A549 (cell line): ENCODE measurements at regions not wholly inside any gene's neighbourhood (a gene's known extent, or its start where the extent isn't known, plus 50 kb on each side); places are given as distances from the start of the nearest gene placed in this dataset.

ENCODE experiments used
- CHD2 ChIP-seq: fragments of 150-350 bp; IDR thresholded peaks from 2 replicates; pipeline ENCODE4 v1.6.1; 2014; ENCODE audit warnings: low read length; ENCODE audit not compliant: partially characterized antibody
- EP300 ChIP-seq, 2 experiments: fragments of >200 bp; sonication (Bioruptor Twin); formaldehyde crosslinking; IDR thresholded peaks; 2 replicates in 1 of 2; 3 replicates in 1 of 2; pipeline ENCODE4 v1.6.1; 2016 to 2017
- MYC ChIP-seq: IDR thresholded peaks from 2 replicates; pipeline ENCODE4 v1.6.1; 2012; ENCODE audit warnings: mild to moderate bottlenecking, inconsistent platforms, low read length, improper control_type of control experiment, borderline replicate concordance
- POLR2A ChIP-seq: IDR thresholded peaks from 2 replicates; pipeline ENCODE4 v1.6.1; 2012; ENCODE audit warnings: mild to moderate bottlenecking, low read length
- RAD21 ChIP-seq, 2 experiments: fragments of >200 bp in 1 of 2; sonication (Bioruptor Twin) in 1 of 2; formaldehyde crosslinking in 1 of 2; IDR thresholded peaks in 1 of 2; conservative IDR thresholded peaks in 1 of 2; 2 replicates in 1 of 2; 3 replicates in 1 of 2; pipeline ENCODE4 v1.6.1; 2012 to 2018; ENCODE audit warnings: inconsistent platforms in 1 of 2
- RARB ChIP-seq: fragments of 250-450 bp; sonication (Bioruptor Pico); IDR thresholded peaks from 2 replicates; pipeline ENCODE4 v1.8.0; 2021; ENCODE audit warnings: mild to moderate bottlenecking, moderate library complexity
- RFX5 ChIP-seq: fragments of 450-650 bp; IDR thresholded peaks from 2 replicates; pipeline ENCODE4 v1.7.1; 2014; ENCODE audit warnings: antibody characterized with exemption, mild to moderate bottlenecking, moderate library complexity
- SMC3 ChIP-seq: fragments of >200 bp; sonication (Bioruptor Twin); formaldehyde crosslinking; IDR thresholded peaks from 3 replicates; pipeline ENCODE4 v1.6.1; 2018; ENCODE audit warnings: inconsistent platforms
- TFCP2L1 ChIP-seq: fragments of 250-450 bp; sonication (Bioruptor Pico); IDR thresholded peaks from 2 replicates; pipeline ENCODE4 v1.5.0; 2021; ENCODE audit warnings: mild to moderate bottlenecking
- TP53 ChIP-seq: fragments of 250-450 bp; sonication (Bioruptor Pico); IDR thresholded peaks from 2 replicates; pipeline ENCODE4 v1.5.0; 2021; ENCODE audit warnings: mild to moderate bottlenecking, moderate library complexity
- TF ChIP-seq, protein P1 (sequence below): fragments of >200 bp; sonication (Bioruptor Twin); formaldehyde crosslinking; IDR thresholded peaks from 3 replicates; pipeline ENCODE4 v1.5.1; 2016
- TF ChIP-seq, protein P2 (sequence below): fragments of 450-650 bp; IDR thresholded peaks from 2 replicates; pipeline ENCODE4 v1.6.1; 2014; ENCODE audit warnings: antibody characterized with exemption
- TF ChIP-seq, protein P3 (sequence below): fragments of 200-600 bp; sonication (generic); IDR thresholded peaks from 2 replicates; pipeline ENCODE4 v1.6.1; 2016; ENCODE audit warnings: antibody characterized with exemption, mild to moderate bottlenecking, moderate library complexity

DNA sequence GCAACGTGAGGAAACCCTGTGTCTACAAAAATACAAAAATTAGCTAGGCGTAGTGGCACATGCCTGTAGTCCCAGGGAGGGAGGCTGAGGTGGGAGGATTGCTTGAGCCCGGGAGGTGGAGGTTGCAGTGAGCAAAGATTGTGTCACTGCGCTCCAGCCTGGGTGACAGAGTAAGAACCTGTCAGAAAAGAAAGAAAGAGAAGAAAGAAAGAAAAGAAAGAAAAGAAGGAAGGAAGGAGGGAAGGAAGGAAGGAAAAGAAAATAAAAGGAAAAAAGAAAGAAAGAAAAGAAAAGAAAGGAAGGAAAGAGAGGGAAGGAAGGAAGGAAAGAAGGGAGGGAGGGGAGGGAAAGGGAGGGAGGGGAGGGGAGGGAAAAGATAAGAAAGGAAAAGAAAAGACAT, 89.9 kb upstream of the HPCAL1 start:
- TF ChIP-seq EP300 (IDR thresholded peaks at IDR 0.05) (no peak), TFCP2L1 (no peak), MYC (no peak), POLR2A (no peak), RAD21 (conservative IDR thresholded peaks at IDR 0.05 in 1 of 2, IDR thresholded peaks at IDR 0.05 in 1 of 2) (no peak), RFX5 (no peak), SMC3 (no peak), CHD2 (no peak), TP53 (CRISPR knock-in tag) (no peak), RARB (CRISPR knock-in tag) (no peak)
- TF ChIP-seq, protein P1, sequence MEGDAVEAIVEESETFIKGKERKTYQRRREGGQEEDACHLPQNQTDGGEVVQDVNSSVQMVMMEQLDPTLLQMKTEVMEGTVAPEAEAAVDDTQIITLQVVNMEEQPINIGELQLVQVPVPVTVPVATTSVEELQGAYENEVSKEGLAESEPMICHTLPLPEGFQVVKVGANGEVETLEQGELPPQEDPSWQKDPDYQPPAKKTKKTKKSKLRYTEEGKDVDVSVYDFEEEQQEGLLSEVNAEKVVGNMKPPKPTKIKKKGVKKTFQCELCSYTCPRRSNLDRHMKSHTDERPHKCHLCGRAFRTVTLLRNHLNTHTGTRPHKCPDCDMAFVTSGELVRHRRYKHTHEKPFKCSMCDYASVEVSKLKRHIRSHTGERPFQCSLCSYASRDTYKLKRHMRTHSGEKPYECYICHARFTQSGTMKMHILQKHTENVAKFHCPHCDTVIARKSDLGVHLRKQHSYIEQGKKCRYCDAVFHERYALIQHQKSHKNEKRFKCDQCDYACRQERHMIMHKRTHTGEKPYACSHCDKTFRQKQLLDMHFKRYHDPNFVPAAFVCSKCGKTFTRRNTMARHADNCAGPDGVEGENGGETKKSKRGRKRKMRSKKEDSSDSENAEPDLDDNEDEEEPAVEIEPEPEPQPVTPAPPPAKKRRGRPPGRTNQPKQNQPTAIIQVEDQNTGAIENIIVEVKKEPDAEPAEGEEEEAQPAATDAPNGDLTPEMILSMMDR, result no peak
- TF ChIP-seq, protein P2, sequence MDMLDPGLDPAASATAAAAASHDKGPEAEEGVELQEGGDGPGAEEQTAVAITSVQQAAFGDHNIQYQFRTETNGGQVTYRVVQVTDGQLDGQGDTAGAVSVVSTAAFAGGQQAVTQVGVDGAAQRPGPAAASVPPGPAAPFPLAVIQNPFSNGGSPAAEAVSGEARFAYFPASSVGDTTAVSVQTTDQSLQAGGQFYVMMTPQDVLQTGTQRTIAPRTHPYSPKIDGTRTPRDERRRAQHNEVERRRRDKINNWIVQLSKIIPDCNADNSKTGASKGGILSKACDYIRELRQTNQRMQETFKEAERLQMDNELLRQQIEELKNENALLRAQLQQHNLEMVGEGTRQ, result no peak
- TF ChIP-seq, protein P3, sequence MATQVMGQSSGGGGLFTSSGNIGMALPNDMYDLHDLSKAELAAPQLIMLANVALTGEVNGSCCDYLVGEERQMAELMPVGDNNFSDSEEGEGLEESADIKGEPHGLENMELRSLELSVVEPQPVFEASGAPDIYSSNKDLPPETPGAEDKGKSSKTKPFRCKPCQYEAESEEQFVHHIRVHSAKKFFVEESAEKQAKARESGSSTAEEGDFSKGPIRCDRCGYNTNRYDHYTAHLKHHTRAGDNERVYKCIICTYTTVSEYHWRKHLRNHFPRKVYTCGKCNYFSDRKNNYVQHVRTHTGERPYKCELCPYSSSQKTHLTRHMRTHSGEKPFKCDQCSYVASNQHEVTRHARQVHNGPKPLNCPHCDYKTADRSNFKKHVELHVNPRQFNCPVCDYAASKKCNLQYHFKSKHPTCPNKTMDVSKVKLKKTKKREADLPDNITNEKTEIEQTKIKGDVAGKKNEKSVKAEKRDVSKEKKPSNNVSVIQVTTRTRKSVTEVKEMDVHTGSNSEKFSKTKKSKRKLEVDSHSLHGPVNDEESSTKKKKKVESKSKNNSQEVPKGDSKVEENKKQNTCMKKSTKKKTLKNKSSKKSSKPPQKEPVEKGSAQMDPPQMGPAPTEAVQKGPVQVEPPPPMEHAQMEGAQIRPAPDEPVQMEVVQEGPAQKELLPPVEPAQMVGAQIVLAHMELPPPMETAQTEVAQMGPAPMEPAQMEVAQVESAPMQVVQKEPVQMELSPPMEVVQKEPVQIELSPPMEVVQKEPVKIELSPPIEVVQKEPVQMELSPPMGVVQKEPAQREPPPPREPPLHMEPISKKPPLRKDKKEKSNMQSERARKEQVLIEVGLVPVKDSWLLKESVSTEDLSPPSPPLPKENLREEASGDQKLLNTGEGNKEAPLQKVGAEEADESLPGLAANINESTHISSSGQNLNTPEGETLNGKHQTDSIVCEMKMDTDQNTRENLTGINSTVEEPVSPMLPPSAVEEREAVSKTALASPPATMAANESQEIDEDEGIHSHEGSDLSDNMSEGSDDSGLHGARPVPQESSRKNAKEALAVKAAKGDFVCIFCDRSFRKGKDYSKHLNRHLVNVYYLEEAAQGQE, result no peak
